Spleen (tissue), 11 donors: ENCODE measurements at regions not wholly inside any gene's neighbourhood (a gene's known extent, or its start where the extent isn't known, plus 50 kb on each side); places are given as distances from the start of the nearest gene placed in this dataset.

Source experiments
- DNase-seq: peaks from one replicate; pipeline ENCODE4 v3.0.0-alpha.2; 2020
- H3K27ac ChIP-seq, 8 donors: fragments of 200-600 bp; sonication (generic) in 7 of 8; 1 replicate in 4 of 8; 2 replicates in 4 of 8; pipeline versions ENCODE4 v1.5.0 to v1.8.0; 2016 to 2021; ENCODE audit warnings: inconsistent platforms in 4 of 8, mild to moderate bottlenecking in 4 of 8, moderate library complexity in 1 of 8
- H3K27me3 ChIP-seq, 7 donors: fragments of 200-600 bp; sonication (generic) in 6 of 7; replicated peaks in 1 of 7; 1 replicate in 4 of 7; 2 replicates in 3 of 7; pipeline versions ENCODE4 v1.5.0 to v1.8.0; 2016 to 2021; ENCODE audit warnings: inconsistent platforms in 3 of 7, mild to moderate bottlenecking in 1 of 7
- H3K36me3 ChIP-seq, 6 donors: fragments of 200-600 bp; sonication (generic) in 5 of 6; 1 replicate in 4 of 6; 2 replicates in 2 of 6; pipeline versions ENCODE4 v1.5.0 to v1.8.0; 2016 to 2021; ENCODE audit warnings: inconsistent platforms in 2 of 6
- H3K4me1 ChIP-seq, 6 donors: fragments of 200-600 bp; sonication (generic) in 5 of 6; 1 replicate in 3 of 6; 2 replicates in 3 of 6; pipeline versions ENCODE4 v1.5.0 to v1.8.0; 2016 to 2021; ENCODE audit warnings: inconsistent platforms in 3 of 6
- H3K4me3 ChIP-seq, 8 donors: fragments of 200-600 bp; sonication (generic) in 7 of 8; 1 replicate in 4 of 8; 2 replicates in 4 of 8; pipeline versions ENCODE4 v1.5.0 to v1.8.0; 2016 to 2021; ENCODE audit warnings: inconsistent platforms in 4 of 8, mild to moderate bottlenecking in 4 of 8, moderate library complexity in 2 of 8
- H3K9me3 ChIP-seq, 8 donors: fragments of 200-600 bp; sonication (generic) in 7 of 8; 1 replicate in 4 of 8; 2 replicates in 4 of 8; pipeline versions ENCODE4 v1.5.0 to v1.8.0; 2016 to 2021; ENCODE audit warnings: inconsistent platforms in 4 of 8
- CTCF ChIP-seq, 11 experiments: fragments of 200-600 bp in 7 of 11; fragments of 450-650 bp in 4 of 11; sonication (generic) in 4 of 11; IDR thresholded peaks in 8 of 11; conservative IDR thresholded peaks in 3 of 11; 1 replicate in 7 of 11; 2 replicates in 4 of 11; pipeline versions ENCODE4 v1.4.0 to v1.8.0; 2016 to 2021; ENCODE audit warnings: antibody characterized with exemption in 11 of 11, inconsistent platforms in 4 of 11, mild to moderate bottlenecking in 1 of 11
- POLR2A ChIP-seq, 3 donors: fragments of 450-650 bp; IDR thresholded peaks; one replicate each; pipeline ENCODE4 v1.5.1; 2017; ENCODE audit warnings: antibody characterized with exemption in 3 of 3, mild to moderate bottlenecking in 1 of 3
- POLR2AphosphoS5 ChIP-seq, 3 donors: sonication (generic); formaldehyde crosslinking; IDR thresholded peaks; one replicate each; pipeline ENCODE4 v1.5.1; 2017; ENCODE audit warnings: antibody characterized with exemption in 3 of 3
- WGBS, 5 donors: extraction: QIAGEN DNeasy Blood & Tissue Kit in 3 of 5; methylation state at CpG; one replicate each; pipeline versions ENCODE4 v1.1.5 to v1.1.7; 2013 to 2018; 5-methylcytosine and 5-hydroxymethylcytosine counted together
- intact Hi-C: fragments of 100-400 bp; cut with DNase I; formaldehyde crosslinking; loops from one replicate; pipeline ENCODE4 v1.15.0; 2023; ENCODE audit warnings: low total_unique reads
- donor health status: healthy with polysubstance abuse.
- donor health status: DM: no; HTN: no; CAD: no; lungs with moderate emphysema.
- donor health status: DM: no; HTN: no; CAD: no.
- donor health status: Bipolar disorder and iron deficiency.
- donor health status: healthy.
- donor health status: DM: no; HTN: no; CAD: no.
- donor health status: DM: yes; HTN: yes; CAD: no.

DNA sequence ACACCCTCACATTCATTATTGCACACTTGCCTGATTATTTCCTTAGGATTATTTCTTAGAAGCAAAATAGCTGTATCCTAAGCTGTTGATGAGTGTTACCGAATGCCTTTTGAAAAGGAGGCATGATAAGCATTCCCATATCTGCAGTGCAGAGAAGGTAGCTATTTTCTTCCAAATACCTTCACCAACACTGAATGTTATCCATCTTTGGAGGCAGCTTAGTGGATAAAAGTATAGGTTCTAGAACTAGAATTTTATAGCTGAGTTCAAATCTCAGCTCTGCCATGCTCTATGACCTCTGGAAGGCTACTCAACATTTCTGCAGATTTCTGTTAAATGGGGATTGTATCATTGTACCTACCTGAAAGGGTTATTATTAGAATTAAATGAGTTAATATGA, 185.0 kb upstream of the CCDC150 start:
- WGBS, 5 donors: 90 to 99% (median 97%) methylated on average over 1 of the region's 1 CpG
- TF ChIP-seq POLR2A (IDR thresholded peaks at IDR 0.05) (no peak), POLR2AphosphoS5 (IDR thresholded peaks at IDR 0.05) (no peak), CTCF (IDR thresholded peaks at IDR 0.05 in 8 of 11, conservative IDR thresholded peaks at IDR 0.05 in 3 of 11) (no peak)
- no peaks in the 10 kb centered on the region for H3K36me3 ChIP-seq
- DNase-seq: no peak
- intact Hi-C loops: loop anchor here (5.0 kb wide), 1 partner anchor 157 kb away; no protein-coding TSS in a partner anchor
- no peaks in the 10 kb centered on the region for H3K9me3 ChIP-seq
- H3K4me1 ChIP-seq: peaks cover 0 to 8% (median 0%) of the 10 kb centered on the region in 6 donors
- H3K27ac ChIP-seq: no peak overlapping the region
- peaks cover 0 to 31% (median 0%) of the 10 kb centered on the region in 7 donors for H3K27me3 ChIP-seq
- no peak overlapping the region for H3K4me3 ChIP-seq

DNA sequence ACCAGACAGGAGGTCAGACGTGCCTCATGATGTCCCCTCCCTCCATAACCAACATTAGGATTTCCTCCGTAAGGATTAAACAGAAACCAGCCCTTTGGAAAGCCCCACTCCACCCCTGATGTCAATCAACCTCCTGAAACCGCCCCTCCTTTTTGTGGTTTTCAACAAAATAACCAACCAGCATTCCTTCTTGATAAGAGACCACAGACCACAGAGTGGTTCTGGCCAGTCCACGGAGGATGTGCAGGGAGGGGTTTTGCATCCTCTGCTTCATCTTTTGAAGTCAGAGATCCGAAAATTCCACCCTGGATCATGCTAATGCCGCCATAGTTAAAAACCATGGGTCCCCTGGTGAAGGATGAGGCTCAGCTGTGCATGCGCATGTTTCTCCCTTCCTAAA, 180.0 kb upstream of the CCDC150 start:
- intact Hi-C loops: no loop called here
- TF ChIP-seq POLR2AphosphoS5 (IDR thresholded peaks at IDR 0.05) (no peak), POLR2A (IDR thresholded peaks at IDR 0.05) (no peak), CTCF (IDR thresholded peaks at IDR 0.05 in 8 of 11, conservative IDR thresholded peaks at IDR 0.05 in 3 of 11) (no peak)
- 17 to 35% (median 20%) methylated on average over 7 of the region's 7 CpGs for WGBS, 5 donors
- H3K4me3 ChIP-seq: no peak overlapping the region
- no peaks in the 10 kb centered on the region for H3K36me3 ChIP-seq
- peaks cover 0 to 36% (median 0%) of the 10 kb centered on the region in 7 donors for H3K27me3 ChIP-seq
- no peak for DNase-seq
- no peak overlapping the region for H3K27ac ChIP-seq
- H3K9me3 ChIP-seq: no peaks in the 10 kb centered on the region
- H3K4me1 ChIP-seq: no peaks in the 10 kb centered on the region

- TF ChIP-seq POLR2A (IDR thresholded peaks at IDR 0.05) (no peak), CTCF (IDR thresholded peaks at IDR 0.05 in 8 of 11, conservative IDR thresholded peaks at IDR 0.05 in 3 of 11) (no peak), POLR2AphosphoS5 (IDR thresholded peaks at IDR 0.05) (no peak)
- H3K27me3 ChIP-seq: peaks cover 0 to 10% (median 0%) of the 10 kb centered on the region in 7 donors
- H3K36me3 ChIP-seq: no peaks in the 10 kb centered on the region
- intact Hi-C loops: no loop called here
- no peak overlapping the region for H3K27ac ChIP-seq
- no peaks in the 10 kb centered on the region for H3K9me3 ChIP-seq
- WGBS, 5 donors: 24 to 52% (median 41%) methylated on average over 1 of the region's 1 CpG
- no peak overlapping the region for H3K4me3 ChIP-seq
- DNase-seq: no peak
- H3K4me1 ChIP-seq: no peaks in the 10 kb centered on the region
Observed at GRCh38 chr2:196463706-196464105, 175.8 kb upstream of the CCDC150 start.

GRCh38 chr2:196464311-196464710, 175.2 kb upstream of the CCDC150 start:
- no peak for DNase-seq
- Histone ChIP-seq H3K27me3 (peaks cover 0 to 7% (median 0%) of the 10 kb centered on the region in 7 donors), H3K36me3 (no peaks in the 10 kb centered on the region), H3K9me3 (no peaks in the 10 kb centered on the region), H3K27ac (no peak overlapping the region), H3K4me1 (no peaks in the 10 kb centered on the region), H3K4me3 (no peak overlapping the region)
- intact Hi-C loops: no loop called here
- WGBS, 5 donors: 85 to 94% (median 90%) methylated on average over 2 of the region's 2 CpGs
- TF ChIP-seq CTCF (IDR thresholded peaks at IDR 0.05 in 8 of 11, conservative IDR thresholded peaks at IDR 0.05 in 3 of 11) (no peak), POLR2A (IDR thresholded peaks at IDR 0.05) (no peak), POLR2AphosphoS5 (IDR thresholded peaks at IDR 0.05) (no peak)
